Myocyte (in vitro differentiated cells): ENCODE measurements at regions not wholly inside any gene's neighbourhood (a gene's known extent, or its start where the extent isn't known, plus 50 kb on each side); places are given as distances from the start of the nearest gene placed in this dataset.

Source experiments
- DNase-seq: peaks from one replicate; pipeline ENCODE4 v3.0.0-alpha.2; 2012; ENCODE audit warnings: low read depth

GRCh38 chr3:104598848-104599511 lies 767.7 kb upstream of the ALCAM start:
- DNase-seq, result peak; percentile 42

DNA sequence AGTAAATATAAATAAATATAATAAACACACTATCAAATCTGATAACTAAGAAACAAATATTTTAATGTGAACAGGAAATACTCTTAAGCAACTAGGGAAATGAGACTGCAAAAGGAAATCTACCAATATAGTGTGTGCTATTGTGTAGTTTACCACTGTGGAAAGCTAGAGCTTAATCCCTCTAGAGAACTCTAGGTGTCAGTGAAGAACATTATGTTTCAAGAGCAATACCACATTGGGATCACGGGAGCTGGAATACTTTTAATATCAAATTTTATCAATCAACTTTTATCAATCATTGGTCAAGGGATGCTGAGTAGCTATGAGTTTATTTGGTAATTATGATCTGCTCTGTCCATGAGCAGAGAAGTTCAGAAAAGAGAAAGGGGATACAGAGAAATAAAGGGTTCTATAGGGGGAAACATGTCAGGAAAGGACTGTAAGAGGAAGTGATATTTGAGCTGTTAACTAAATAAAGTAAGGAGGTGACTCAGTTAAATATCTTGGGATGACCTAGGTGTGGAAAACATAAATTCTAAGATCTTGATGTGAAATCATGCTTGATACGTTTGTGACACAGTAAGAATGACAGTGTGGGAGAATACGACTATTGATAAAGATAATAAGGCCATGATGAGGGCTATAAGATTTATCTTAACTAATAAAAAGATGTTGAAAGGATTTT lies 762.2 kb upstream of the ALCAM start:
- DNase-seq, result peak; percentile 40

- no peak for DNase-seq
Measured at GRCh38 chr3:104606812-104607211, 759.9 kb upstream of the ALCAM start.

DNA sequence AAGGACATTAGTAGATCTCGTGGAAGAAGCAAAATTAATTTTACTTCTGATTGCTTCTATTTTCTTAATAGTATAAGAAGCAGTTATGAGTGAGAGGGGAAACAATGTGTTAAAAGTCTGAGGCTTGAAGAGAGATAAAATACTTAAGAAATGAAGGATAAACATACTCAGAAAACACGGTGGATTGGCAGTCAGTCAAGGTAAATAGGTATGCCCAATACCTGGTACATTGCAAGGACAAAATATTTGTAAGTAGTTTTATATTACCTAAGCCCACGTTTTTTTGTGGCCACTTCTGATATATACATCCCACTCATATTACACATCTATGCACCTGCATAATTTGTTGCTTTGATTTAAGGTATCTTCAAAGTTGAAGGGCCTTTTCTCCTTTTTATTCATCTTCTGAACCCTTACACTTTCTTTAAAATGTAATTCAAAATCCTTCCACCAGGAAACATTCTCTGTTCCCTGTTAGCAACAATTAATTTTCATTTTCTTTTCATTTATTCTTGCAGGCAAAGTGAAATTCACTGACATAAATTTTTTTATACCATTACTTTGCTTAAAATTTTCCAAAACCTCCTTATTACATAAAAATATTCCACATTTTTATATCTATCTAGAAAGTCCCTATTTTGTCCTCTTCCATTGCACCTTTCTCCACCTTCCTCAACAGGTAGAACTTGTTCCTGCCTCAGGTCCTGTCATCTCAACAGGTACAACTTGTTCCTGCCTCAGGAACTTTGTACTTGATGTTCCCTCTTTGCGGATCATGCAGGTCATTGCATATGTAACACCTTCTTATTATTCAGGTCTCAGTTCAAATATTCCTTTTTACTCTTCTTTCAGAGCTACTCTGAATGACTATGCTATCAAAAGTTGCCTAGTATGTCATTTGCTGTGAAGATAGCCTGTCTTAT lies 755.7 kb upstream of the ALCAM start:
- DNase-seq, result no peak

GRCh38 chr3:104612218-104612617 lies 754.5 kb upstream of the ALCAM start:
- DNase-seq, result no peak

DNA sequence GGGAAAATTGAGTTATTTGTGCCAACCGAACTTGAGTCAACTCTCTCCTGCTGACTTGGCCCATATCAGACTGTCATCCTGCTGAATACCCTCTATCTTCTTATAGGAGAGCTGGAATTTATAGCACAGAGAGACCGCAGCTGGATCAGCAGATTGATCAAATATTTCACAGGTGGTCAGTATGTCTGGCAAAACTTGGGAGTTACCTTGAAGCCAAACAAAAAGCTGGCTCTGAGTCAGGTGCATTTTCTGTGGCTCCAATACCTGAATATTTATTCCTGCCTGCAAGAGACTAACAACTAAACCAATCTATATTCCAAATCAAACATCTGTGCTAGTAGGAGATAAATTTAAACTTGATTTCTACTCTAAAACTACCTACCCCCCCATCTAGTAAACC lies 752.1 kb upstream of the ALCAM start:
- no peak for DNase-seq

DNA sequence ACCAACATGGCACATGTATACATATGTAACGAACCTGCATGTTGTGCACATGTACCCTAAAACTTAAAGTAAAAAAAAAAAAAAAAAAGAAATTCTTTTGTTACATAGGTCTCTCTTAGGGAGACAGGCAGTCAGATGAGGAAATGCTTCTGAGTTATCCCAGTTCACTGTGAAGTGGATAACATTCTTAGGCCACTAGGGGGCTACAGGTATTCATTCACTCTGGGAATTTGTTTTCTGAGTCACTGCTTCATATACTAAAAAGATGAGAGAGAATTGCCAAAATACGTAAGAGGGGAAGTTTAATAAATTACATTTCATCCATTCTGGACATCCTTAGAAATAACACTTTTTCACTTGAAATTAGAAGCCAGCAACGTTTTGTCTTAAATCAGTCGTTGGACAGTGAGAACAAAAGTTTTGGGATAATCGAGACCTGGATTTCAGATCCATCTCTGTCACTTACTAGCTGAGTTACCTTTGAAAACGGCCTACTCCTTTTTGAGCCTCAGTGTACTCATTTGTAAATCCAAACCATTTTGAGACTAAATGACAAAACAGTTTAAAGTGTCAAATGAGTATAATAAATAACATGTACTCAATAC lies 738.4 kb upstream of the ALCAM start:
- DNase-seq, result peak; percentile 52

DNA sequence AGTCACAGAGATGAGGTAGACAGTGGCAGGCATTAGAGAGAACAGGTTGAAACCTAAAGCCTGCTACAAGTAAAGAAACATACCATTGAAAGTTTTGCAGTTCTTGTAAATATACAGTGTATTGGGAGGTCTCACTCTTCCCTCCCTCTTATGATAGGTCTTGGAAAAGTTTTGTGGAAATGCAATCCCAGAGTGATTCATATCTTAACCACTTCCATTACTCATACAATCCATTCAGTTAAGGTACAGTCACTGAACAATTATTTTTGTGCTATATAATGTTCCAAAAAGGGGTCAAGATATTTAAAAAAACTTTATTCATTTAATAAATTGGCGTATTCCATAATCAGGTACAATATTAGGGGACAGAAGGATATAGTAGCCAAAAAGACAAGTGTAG lies 737.7 kb upstream of the ALCAM start:
- DNase-seq, result peak; percentile 38

GRCh38 chr3:104631254-104631653 lies 735.5 kb upstream of the ALCAM start:
- DNase-seq, result no peak

GRCh38 chr3:104632521-104632920 lies 734.2 kb upstream of the ALCAM start:
- DNase-seq, result no peak

GRCh38 chr3:104632947-104633346 lies 733.8 kb upstream of the ALCAM start:
- DNase-seq, result no peak

GRCh38 chr3:104635872-104636580 lies 730.7 kb upstream of the ALCAM start:
- no peak for DNase-seq

- no peak for DNase-seq
Measured at GRCh38 chr3:104642827-104643226, 723.9 kb upstream of the ALCAM start.

GRCh38 chr3:104646196-104646595 lies 720.5 kb upstream of the ALCAM start:
- DNase-seq, result no peak

GRCh38 chr3:104648823-104649222 lies 717.9 kb upstream of the ALCAM start:
- no peak for DNase-seq

DNA sequence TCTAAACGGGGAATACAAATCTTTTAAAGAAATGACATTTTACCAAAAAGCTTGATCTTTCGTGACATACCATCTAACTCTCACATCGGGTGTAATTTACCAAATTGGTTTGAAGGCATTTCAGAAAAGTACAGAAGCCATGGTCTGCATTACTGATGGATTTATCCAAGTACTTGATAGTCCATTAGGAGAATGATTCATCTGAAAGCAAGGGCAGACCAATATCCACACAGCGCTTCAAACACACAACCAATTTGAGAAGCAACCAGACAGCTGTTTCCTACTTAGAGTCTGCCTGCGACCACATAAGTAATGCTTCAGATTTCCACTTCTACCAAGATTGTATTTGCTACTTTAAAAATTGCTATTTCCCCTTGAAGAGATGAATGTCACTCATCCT lies 697.6 kb upstream of the ALCAM start:
- peak; percentile 46 for DNase-seq

GRCh38 chr3:104672331-104672730 lies 694.4 kb upstream of the ALCAM start:
- DNase-seq, result no peak

- DNase-seq, result no peak
Measured at GRCh38 chr3:104673981-104674380, 692.7 kb upstream of the ALCAM start.

DNA sequence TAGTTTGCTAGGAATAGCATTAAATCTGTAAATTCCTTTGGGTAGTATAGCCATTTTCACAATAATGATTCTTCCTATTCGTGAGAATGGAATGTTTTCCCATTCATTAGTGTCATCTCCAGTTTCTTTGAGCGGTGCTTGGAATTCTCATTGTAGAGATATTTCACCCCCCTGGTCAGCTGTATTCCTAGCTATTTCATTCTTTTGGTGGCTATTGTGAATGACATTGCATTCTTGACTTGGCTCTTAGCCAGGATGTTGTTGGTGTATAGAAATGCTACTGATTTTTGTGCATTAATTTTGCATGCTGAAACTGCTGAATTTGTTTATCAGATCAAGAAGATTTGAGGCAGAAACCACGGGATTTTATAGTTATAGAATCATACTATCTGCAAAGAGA lies 690.5 kb upstream of the ALCAM start:
- no peak for DNase-seq

GRCh38 chr3:104677932-104678331 lies 688.8 kb upstream of the ALCAM start:
- no peak for DNase-seq

DNA sequence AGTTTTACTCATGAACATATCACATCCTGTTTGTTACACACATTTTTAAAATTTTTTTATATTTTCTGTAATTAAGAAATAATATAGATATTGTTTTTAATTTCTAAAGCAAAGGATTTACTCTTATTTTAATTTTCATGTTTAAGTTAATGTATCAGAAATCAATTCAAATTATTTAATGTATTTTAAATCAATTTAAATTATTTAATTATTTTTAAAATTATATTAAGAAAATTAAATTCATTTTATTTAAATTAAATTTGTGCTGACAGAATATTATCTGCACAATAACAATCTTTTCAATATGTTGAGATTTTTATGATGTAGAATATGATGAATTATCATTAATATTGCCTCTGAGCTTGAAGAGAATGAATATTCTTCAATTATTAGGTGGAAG lies 681.2 kb upstream of the ALCAM start:
- DNase-seq, result no peak
